ENCODE measurements at regions not wholly inside any gene's neighbourhood (a gene's known extent, or its start where the extent isn't known, plus 50 kb on each side); places are given as distances from the start of the nearest gene placed in this dataset.

GRCh38 chr3:165455793-165456192 lies 259.6 kb upstream of the SLITRK3 start:
- DNase-seq (ENCODE audit: low spot score), result no peak

- DNase-seq (ENCODE audit: low spot score), result no peak
Observed at GRCh38 chr3:165455360-165455759, 259.2 kb upstream of the SLITRK3 start.

- no peak for DNase-seq (ENCODE audit: low spot score)
Observed at GRCh38 chr3:165451371-165452070, 255.3 kb upstream of the SLITRK3 start.

- no peak for DNase-seq (ENCODE audit: low spot score)
Observed at GRCh38 chr3:165446555-165446954, 250.4 kb upstream of the SLITRK3 start.

GRCh38 chr3:165444745-165445144 lies 248.6 kb upstream of the SLITRK3 start:
- DNase-seq (ENCODE audit: low spot score), result no peak

GRCh38 chr3:165443664-165444063 lies 247.5 kb upstream of the SLITRK3 start:
- DNase-seq (ENCODE audit: low spot score), result no peak

GRCh38 chr3:165442061-165442460 lies 245.9 kb upstream of the SLITRK3 start:
- DNase-seq (ENCODE audit: low spot score), result no peak

- DNase-seq (ENCODE audit: low spot score), result no peak
Observed at GRCh38 chr3:165440380-165440779, 244.2 kb upstream of the SLITRK3 start.

GRCh38 chr3:165439765-165440164 lies 243.6 kb upstream of the SLITRK3 start:
- no peak for DNase-seq (ENCODE audit: low spot score)

- DNase-seq (ENCODE audit: low spot score), result no peak
Observed at GRCh38 chr3:165434516-165434915, 238.3 kb upstream of the SLITRK3 start.

- no peak for DNase-seq (ENCODE audit: low spot score)
Observed at GRCh38 chr3:165406425-165406824, 210.2 kb upstream of the SLITRK3 start.

- DNase-seq (ENCODE audit: low spot score), result no peak
Observed at GRCh38 chr3:165404357-165405027, 208.3 kb upstream of the SLITRK3 start.

GRCh38 chr3:165403666-165404065 lies 207.5 kb upstream of the SLITRK3 start:
- no peak for DNase-seq (ENCODE audit: low spot score)

GRCh38 chr3:165395188-165395587 lies 199.0 kb upstream of the SLITRK3 start:
- DNase-seq (ENCODE audit: low spot score), result no peak

- DNase-seq (ENCODE audit: low spot score), result no peak
Observed at GRCh38 chr3:165393461-165393860, 197.3 kb upstream of the SLITRK3 start.

- DNase-seq (ENCODE audit: low spot score), result no peak
Observed at GRCh38 chr3:165390166-165390565, 194.0 kb upstream of the SLITRK3 start.

GRCh38 chr3:165389653-165390052 lies 193.5 kb upstream of the SLITRK3 start:
- DNase-seq (ENCODE audit: low spot score), result no peak

- no peak for DNase-seq (ENCODE audit: low spot score)
Observed at GRCh38 chr3:165389064-165389463, 192.9 kb upstream of the SLITRK3 start.

- DNase-seq (ENCODE audit: low spot score), result no peak
Observed at GRCh38 chr3:165383381-165383780, 187.2 kb upstream of the SLITRK3 start.

- no peak for DNase-seq (ENCODE audit: low spot score)
Observed at GRCh38 chr3:165382672-165383071, 186.5 kb upstream of the SLITRK3 start.

- peak; percentile 66 for DNase-seq (ENCODE audit: low spot score)
Observed at GRCh38 chr3:165378761-165379160, 182.6 kb upstream of the SLITRK3 start.

- DNase-seq (ENCODE audit: low spot score), result no peak
Observed at GRCh38 chr3:165359005-165359404, 162.8 kb upstream of the SLITRK3 start.

- DNase-seq (ENCODE audit: low spot score), result no peak
Observed at GRCh38 chr3:165355316-165355715, 159.1 kb upstream of the SLITRK3 start.

GRCh38 chr3:165347526-165347925 lies 151.3 kb upstream of the SLITRK3 start:
- peak; percentile 6 for DNase-seq (ENCODE audit: low spot score)
